ENCODE measurements at regions not wholly inside any gene's neighbourhood (a gene's known extent, or its start where the extent isn't known, plus 50 kb on each side); places are given as distances from the start of the nearest gene placed in this dataset.
"Not testable (repeated sequence)": the region's sequence is repeated elsewhere in the genome, so short reads cannot be mapped to it uniquely, and the experiment has no call there.

- DNase-seq (ENCODE audit: low read depth in 2 of 3, low spot score in 2 of 3), result no peak
Measured at GRCh38 chr13:60716313-60716712, 319.3 kb downstream of the TDRD3 start.

GRCh38 chr13:60707878-60708277, 310.9 kb downstream of the TDRD3 start:
- no peak for DNase-seq (ENCODE audit: low read depth in 2 of 3, low spot score in 2 of 3)

- DNase-seq (ENCODE audit: low read depth in 2 of 3, low spot score in 2 of 3), result no peak
Measured at GRCh38 chr13:60701895-60702294, 304.9 kb downstream of the TDRD3 start.

GRCh38 chr13:60700994-60701393, 304.0 kb downstream of the TDRD3 start:
- DNase-seq (ENCODE audit: low read depth in 2 of 3, low spot score in 2 of 3), result no peak

- DNase-seq (ENCODE audit: low read depth in 2 of 3, low spot score in 2 of 3), result no peak
Measured at GRCh38 chr13:60699636-60700035, 302.6 kb downstream of the TDRD3 start.

GRCh38 chr13:60696602-60697001, 299.6 kb downstream of the TDRD3 start:
- no peak for DNase-seq (ENCODE audit: low read depth in 2 of 3, low spot score in 2 of 3)

GRCh38 chr13:60691268-60691667, 294.2 kb downstream of the TDRD3 start:
- no peak for DNase-seq (ENCODE audit: low read depth in 2 of 3, low spot score in 2 of 3)

GRCh38 chr13:60690604-60691003, 293.6 kb downstream of the TDRD3 start:
- no peak for DNase-seq (ENCODE audit: low read depth in 2 of 3, low spot score in 2 of 3)

- DNase-seq (ENCODE audit: low read depth in 2 of 3, low spot score in 2 of 3), result no peak
Measured at GRCh38 chr13:60689571-60689970, 292.6 kb downstream of the TDRD3 start.

- no peak for DNase-seq (ENCODE audit: low read depth in 2 of 3, low spot score in 2 of 3)
Measured at GRCh38 chr13:60689076-60689475, 292.1 kb downstream of the TDRD3 start.

GRCh38 chr13:60679928-60680694, 283.1 kb downstream of the TDRD3 start:
- no peak for DNase-seq (ENCODE audit: low read depth in 2 of 3, low spot score in 2 of 3)

GRCh38 chr13:60679131-60679530, 282.1 kb downstream of the TDRD3 start:
- no peak for DNase-seq (ENCODE audit: low read depth in 2 of 3, low spot score in 2 of 3)

- DNase-seq (ENCODE audit: low read depth in 2 of 3, low spot score in 2 of 3), result no peak
Measured at GRCh38 chr13:60671386-60671785, 274.4 kb downstream of the TDRD3 start.

- no peak for DNase-seq (ENCODE audit: low read depth in 2 of 3, low spot score in 2 of 3)
Measured at GRCh38 chr13:60663788-60664187, 266.8 kb downstream of the TDRD3 start.

- DNase-seq (ENCODE audit: low read depth in 2 of 3, low spot score in 2 of 3), result no peak
Measured at GRCh38 chr13:60662595-60662994, 265.6 kb downstream of the TDRD3 start.

GRCh38 chr13:60661521-60661920, 264.5 kb downstream of the TDRD3 start:
- DNase-seq (ENCODE audit: low read depth in 2 of 3, low spot score in 2 of 3), result no peak

- DNase-seq (ENCODE audit: low read depth in 2 of 3, low spot score in 2 of 3), result not testable (repeated sequence)
Measured at GRCh38 chr13:60657586-60657985, 260.6 kb downstream of the TDRD3 start.

GRCh38 chr13:60655256-60655655, 258.2 kb downstream of the TDRD3 start:
- no peak for DNase-seq (ENCODE audit: low read depth in 2 of 3, low spot score in 2 of 3)

- peak in 1 of 3 donors; percentile 18 for DNase-seq (ENCODE audit: low read depth in 2 of 3, low spot score in 2 of 3)
Measured at GRCh38 chr13:60654415-60654814, 257.4 kb downstream of the TDRD3 start.

- no peak for DNase-seq (ENCODE audit: low read depth in 2 of 3, low spot score in 2 of 3)
Measured at GRCh38 chr13:60647547-60647946, 250.5 kb downstream of the TDRD3 start.

- no peak for DNase-seq (ENCODE audit: low read depth in 2 of 3, low spot score in 2 of 3)
Measured at GRCh38 chr13:60646620-60647019, 249.6 kb downstream of the TDRD3 start.

- no peak for DNase-seq (ENCODE audit: low read depth in 2 of 3, low spot score in 2 of 3)
Measured at GRCh38 chr13:60645676-60646075, 248.7 kb downstream of the TDRD3 start.

GRCh38 chr13:60642552-60642951, 245.5 kb downstream of the TDRD3 start:
- no peak for DNase-seq (ENCODE audit: low read depth in 2 of 3, low spot score in 2 of 3)
